ENCODE measurements at regions not wholly inside any gene's neighbourhood (a gene's known extent, or its start where the extent isn't known, plus 50 kb on each side); places are given as distances from the start of the nearest gene placed in this dataset.

DNA sequence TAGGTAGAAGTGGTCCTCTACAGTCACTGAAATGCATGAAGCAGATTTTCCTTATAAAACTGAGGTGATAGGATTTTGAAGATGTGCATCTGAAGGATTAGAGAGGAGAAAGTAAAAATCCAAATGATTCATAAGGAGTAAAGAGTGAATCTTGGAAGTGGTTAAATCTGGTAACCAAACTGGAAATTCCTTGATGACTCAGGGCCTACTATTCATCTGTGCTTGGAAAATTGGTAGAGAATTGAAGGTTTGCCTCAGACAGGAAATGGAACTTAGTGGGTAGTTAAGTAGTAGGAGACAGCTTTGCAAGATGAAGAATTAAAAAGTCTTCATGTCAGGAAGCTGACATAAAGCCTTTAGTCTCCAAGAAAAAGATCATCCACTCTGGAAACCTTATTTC is 368.9 kb upstream of the CTSO start:
- TF ChIP-seq, protein P1, sequence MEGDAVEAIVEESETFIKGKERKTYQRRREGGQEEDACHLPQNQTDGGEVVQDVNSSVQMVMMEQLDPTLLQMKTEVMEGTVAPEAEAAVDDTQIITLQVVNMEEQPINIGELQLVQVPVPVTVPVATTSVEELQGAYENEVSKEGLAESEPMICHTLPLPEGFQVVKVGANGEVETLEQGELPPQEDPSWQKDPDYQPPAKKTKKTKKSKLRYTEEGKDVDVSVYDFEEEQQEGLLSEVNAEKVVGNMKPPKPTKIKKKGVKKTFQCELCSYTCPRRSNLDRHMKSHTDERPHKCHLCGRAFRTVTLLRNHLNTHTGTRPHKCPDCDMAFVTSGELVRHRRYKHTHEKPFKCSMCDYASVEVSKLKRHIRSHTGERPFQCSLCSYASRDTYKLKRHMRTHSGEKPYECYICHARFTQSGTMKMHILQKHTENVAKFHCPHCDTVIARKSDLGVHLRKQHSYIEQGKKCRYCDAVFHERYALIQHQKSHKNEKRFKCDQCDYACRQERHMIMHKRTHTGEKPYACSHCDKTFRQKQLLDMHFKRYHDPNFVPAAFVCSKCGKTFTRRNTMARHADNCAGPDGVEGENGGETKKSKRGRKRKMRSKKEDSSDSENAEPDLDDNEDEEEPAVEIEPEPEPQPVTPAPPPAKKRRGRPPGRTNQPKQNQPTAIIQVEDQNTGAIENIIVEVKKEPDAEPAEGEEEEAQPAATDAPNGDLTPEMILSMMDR (IDR thresholded peaks at IDR 0.05; ENCODE audit: insufficient read depth, low read depth, low read length, missing control alignments) = no peak
- no peak overlapping the region for H3K4me3 ChIP-seq (ENCODE audit: low read length)
- peak; percentile 87 for DNase-seq (ENCODE audit: low read depth)

DNA sequence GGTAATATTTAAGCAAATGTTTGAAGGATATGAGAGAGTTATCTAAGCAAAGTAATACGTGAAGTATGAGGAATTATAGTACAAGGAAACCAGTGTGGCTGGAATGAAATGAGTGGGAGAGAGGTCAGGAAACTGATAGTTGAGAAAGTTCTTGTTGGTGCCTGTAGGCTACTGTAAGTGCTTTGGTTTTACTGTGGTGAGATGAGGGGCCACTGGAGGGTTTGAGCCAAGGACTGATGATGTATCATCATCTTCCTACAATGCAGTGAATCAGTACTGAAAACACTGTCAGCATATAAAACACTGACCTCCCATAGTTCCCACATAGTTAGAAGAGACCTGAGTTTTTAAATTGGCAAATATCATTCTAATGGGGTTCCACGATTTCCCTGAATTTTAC is 367.5 kb upstream of the CTSO start:
- TF ChIP-seq, protein P1 (IDR thresholded peaks at IDR 0.05; ENCODE audit: insufficient read depth, low read depth, low read length, missing control alignments) = no peak
- DNase-seq (ENCODE audit: low read depth) = peak; percentile 89
- H3K4me3 ChIP-seq (ENCODE audit: low read length) = no peak overlapping the region

DNA sequence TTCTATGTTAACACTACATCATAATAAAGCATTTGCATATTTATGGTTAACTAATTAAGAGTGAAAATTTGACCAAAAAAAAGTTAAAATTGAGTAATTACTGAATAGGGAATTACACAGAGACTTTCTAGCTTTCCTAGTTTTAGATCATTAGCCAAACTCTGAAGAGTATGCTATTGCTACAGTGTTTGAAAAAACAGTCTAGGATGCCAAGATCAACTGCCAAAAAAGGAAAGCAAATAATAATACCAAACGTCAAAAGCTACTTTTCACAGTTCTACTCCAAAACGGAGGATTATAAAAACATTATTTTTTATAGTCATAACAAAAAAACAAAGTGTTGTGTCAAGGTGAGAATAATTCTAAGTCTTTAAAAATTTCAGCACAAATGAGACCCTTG is 359.8 kb upstream of the CTSO start:
- TF ChIP-seq, protein P1 (IDR thresholded peaks at IDR 0.05; ENCODE audit: insufficient read depth, low read depth, low read length, missing control alignments) = no peak
- no peak for DNase-seq (ENCODE audit: low read depth)

DNA sequence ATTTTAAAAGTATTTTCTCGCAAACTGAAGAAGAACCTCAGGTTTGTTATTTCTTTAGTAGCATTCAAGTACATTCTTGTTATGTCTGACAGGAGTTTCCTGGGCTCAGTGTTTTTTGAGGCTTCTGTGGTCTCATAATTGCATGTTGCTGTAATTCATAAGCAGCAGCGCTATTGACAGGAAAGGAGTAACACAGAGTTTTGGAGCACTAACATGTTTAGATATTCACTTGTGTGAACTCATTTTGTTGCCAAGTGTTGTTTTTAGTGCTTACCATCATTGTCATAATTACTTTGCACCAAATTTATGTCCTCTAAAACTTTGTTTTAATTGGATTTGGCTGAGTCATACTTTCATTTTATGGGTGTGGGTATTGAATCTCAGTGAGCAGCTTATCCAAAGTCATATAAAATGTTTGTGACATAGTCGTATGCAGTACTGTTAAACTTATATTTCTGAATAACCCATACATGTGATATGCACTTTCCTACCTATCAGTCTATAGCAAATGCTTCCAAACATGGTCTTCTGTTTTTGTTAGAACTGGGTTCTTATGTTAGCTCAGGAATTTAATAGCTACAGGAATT is 358.7 kb upstream of the CTSO start:
- TF ChIP-seq, protein P1 (IDR thresholded peaks at IDR 0.05; ENCODE audit: insufficient read depth, low read depth, low read length, missing control alignments) = no peak
- H3K4me3 ChIP-seq (ENCODE audit: low read length) = no peak overlapping the region
- DNase-seq (ENCODE audit: low read depth) = peak; percentile 20

More for the DNA sequence above, 359.8 kb upstream of the CTSO start:
- H3K4me3 ChIP-seq (ENCODE audit: low read length) = no peak overlapping the region

DNA sequence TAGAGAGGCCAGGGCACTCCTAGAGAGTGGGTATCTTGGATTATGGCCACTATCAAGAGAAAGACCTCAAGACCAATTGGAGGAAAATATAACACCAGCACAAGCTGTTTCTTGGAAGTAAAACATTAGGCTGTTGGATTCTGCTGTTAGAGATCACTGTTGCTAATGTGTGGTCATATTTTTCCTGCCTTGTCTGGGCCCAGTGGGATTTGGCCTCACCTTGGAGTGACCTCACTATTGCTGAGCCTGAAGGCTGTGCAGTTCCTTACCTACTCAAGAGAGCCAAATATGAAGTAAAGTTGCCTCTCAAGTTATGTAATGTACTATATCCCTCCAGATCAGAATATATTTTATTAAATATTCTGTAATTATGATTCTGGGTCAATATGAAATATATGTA is 355.4 kb upstream of the CTSO start:
- TF ChIP-seq, protein P1 (IDR thresholded peaks at IDR 0.05; ENCODE audit: insufficient read depth, low read depth, low read length, missing control alignments) = no peak

DNA sequence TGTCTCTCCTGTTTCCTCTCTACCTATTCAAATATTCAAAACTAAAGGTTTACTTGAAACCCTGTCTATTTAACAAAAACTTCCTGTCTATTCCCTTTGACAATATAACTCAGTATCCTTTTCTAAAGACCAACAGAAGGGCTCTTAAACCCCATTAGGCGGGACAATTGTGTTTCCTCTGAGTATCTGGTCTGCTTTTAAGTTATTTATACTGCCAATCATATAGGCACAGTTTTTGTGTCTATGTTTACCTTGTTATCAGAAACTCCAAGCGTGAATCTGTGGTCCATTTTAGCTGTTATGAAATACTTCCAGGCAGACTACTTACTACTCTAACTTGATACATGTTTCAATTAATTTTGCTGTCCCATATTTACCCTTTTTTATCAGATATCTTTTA is 350.0 kb upstream of the CTSO start:
- H3K4me3 ChIP-seq (ENCODE audit: low read length) = no peak overlapping the region
- DNase-seq (ENCODE audit: low read depth) = no peak
- TF ChIP-seq, protein P1 (IDR thresholded peaks at IDR 0.05; ENCODE audit: insufficient read depth, low read depth, low read length, missing control alignments) = no peak

More for the DNA sequence above, 355.4 kb upstream of the CTSO start:
- H3K4me3 ChIP-seq (ENCODE audit: low read length) = no peak overlapping the region
- no peak for DNase-seq (ENCODE audit: low read depth)

DNA sequence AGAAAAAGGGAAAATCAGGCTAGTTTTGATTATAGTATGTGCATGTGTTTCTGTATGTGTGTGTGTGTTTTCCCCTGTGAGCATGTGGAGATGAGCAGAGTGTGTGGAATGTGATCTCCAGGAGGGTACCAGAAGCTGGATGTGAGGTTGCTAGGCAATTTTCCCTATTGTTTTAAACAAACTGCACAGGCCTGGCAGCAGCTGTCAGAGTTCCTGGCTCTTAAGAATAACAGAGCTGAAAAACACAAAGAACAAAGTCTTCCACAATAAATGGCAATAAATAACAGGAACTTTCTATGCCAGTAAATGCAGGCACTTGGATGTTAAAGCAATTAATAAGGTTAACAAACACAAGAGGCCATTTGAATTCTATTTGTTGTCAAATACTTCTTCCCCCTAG is 344.6 kb upstream of the CTSO start:
- DNase-seq (ENCODE audit: low read depth) = peak; percentile 35
- no peak overlapping the region for H3K4me3 ChIP-seq (ENCODE audit: low read length)
- TF ChIP-seq, protein P1 (IDR thresholded peaks at IDR 0.05; ENCODE audit: insufficient read depth, low read depth, low read length, missing control alignments) = no peak

Data from epithelial cell of esophagus (primary cell).